HEK293T (cell line): ENCODE measurements at regions not wholly inside any gene's neighbourhood (a gene's known extent, or its start where the extent isn't known, plus 50 kb on each side); places are given as distances from the start of the nearest gene placed in this dataset.

Source experiments
- BHLHE40 ChIP-seq: fragments of 450-650 bp; IDR thresholded peaks from 2 replicates; pipeline ENCODE4 v1.6.1; 2016; ENCODE audit warnings: mild to moderate bottlenecking, moderate library complexity, borderline replicate concordance
- FOXA1 ChIP-seq: fragments of 450-650 bp; IDR thresholded peaks from 2 replicates; pipeline ENCODE4 v1.6.1; 2016; ENCODE audit warnings: mild to moderate bottlenecking
- HDGF ChIP-seq: fragments of 450-650 bp; IDR thresholded peaks from 2 replicates; pipeline ENCODE4 v1.6.1; 2017; ENCODE audit warnings: antibody characterized with exemption, borderline replicate concordance
- LEF1 ChIP-seq: fragments of 450-650 bp; IDR thresholded peaks from 2 replicates; pipeline ENCODE4 v1.6.1; 2017; ENCODE audit warnings: mild to moderate bottlenecking, borderline replicate concordance
- SP1 ChIP-seq: fragments of 450-650 bp; IDR thresholded peaks from 2 replicates; pipeline ENCODE4 v1.6.1; 2017
- ZNF384 ChIP-seq: fragments of 450-650 bp; IDR thresholded peaks from 2 replicates; pipeline ENCODE4 v1.6.1; 2016

DNA sequence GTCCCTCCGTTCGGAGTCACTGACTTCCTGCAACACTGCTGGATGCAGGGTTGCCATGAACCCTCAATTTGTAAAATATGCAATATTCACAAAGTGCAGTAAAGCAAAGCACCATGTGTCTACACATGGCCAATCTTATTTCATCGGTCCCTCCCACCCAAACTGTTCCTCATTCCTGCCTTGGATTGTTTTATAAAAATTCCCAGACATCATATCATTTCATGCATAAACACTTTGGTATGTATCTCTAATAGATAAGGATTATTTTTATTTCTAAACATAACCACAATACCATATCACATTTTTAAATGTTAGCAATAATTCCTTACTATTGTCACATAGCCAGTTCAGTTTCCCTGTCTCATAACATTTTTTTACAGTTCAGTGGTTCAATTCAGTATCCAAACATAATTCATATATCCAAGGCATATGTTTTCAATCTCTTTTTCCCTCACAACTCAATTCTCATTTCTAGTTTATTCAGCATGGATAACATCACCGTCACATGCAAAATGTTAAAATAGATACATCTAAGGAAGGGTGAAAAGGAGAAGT is 82.0 kb upstream of the PCAT7 start:
- TF ChIP-seq BHLHE40 (no peak), FOXA1 (no peak), HDGF (no peak), SP1 (no peak), ZNF384 (no peak), LEF1 (no peak)
